Panc1 (cell line): ENCODE measurements at regions not wholly inside any gene's neighbourhood (a gene's known extent, or its start where the extent isn't known, plus 50 kb on each side); places are given as distances from the start of the nearest gene placed in this dataset.

Experiments used
- POLR2AphosphoS5 ChIP-seq: IDR thresholded peaks from 2 replicates; pipeline ENCODE4 v1.6.1; 2012; ENCODE audit warnings: mild to moderate bottlenecking, low read depth, low read length, moderate library complexity
- TF ChIP-seq, protein P1 (sequence below): fragments of 450-650 bp; IDR thresholded peaks from 2 replicates; pipeline ENCODE4 v1.5.1; 2017; ENCODE audit warnings: mild to moderate bottlenecking
- TF ChIP-seq, protein P2 (sequence below), 2 experiments: IDR thresholded peaks; 2 replicates each; pipeline ENCODE4 v1.6.1; 2011 to 2012; ENCODE audit warnings: low read depth in 2 of 2, control low read depth in 1 of 2, low read length in 1 of 2, mild to moderate bottlenecking in 1 of 2, moderate library complexity in 1 of 2; ENCODE audit not compliant: insufficient read depth in 1 of 2

DNA sequence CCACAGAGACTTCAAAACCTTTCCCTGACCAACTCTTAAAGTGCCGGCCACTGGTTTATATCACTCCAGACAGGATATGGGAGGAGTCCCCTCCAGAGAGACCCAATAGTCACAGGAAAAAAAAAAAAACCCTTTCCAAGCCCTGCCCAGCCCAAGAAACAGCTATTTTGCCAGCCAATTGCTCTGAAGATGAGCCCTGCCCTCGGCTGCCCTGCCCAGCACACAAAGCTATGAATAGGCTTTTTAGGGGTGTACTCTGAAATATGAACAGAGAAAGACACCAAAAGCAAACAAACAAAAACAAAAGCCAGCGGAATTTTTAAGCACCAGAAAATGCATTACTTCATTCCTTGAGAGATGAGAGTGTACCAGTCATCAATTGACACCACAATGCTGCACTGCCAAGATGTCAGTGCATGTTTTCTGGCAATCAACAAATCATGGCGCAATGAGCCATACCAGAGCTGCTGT, 275.1 kb downstream of the C6orf118 start:
- TF ChIP-seq, protein P1, sequence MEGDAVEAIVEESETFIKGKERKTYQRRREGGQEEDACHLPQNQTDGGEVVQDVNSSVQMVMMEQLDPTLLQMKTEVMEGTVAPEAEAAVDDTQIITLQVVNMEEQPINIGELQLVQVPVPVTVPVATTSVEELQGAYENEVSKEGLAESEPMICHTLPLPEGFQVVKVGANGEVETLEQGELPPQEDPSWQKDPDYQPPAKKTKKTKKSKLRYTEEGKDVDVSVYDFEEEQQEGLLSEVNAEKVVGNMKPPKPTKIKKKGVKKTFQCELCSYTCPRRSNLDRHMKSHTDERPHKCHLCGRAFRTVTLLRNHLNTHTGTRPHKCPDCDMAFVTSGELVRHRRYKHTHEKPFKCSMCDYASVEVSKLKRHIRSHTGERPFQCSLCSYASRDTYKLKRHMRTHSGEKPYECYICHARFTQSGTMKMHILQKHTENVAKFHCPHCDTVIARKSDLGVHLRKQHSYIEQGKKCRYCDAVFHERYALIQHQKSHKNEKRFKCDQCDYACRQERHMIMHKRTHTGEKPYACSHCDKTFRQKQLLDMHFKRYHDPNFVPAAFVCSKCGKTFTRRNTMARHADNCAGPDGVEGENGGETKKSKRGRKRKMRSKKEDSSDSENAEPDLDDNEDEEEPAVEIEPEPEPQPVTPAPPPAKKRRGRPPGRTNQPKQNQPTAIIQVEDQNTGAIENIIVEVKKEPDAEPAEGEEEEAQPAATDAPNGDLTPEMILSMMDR: no peak
- no peak for TF ChIP-seq POLR2AphosphoS5
- TF ChIP-seq, protein P2, sequence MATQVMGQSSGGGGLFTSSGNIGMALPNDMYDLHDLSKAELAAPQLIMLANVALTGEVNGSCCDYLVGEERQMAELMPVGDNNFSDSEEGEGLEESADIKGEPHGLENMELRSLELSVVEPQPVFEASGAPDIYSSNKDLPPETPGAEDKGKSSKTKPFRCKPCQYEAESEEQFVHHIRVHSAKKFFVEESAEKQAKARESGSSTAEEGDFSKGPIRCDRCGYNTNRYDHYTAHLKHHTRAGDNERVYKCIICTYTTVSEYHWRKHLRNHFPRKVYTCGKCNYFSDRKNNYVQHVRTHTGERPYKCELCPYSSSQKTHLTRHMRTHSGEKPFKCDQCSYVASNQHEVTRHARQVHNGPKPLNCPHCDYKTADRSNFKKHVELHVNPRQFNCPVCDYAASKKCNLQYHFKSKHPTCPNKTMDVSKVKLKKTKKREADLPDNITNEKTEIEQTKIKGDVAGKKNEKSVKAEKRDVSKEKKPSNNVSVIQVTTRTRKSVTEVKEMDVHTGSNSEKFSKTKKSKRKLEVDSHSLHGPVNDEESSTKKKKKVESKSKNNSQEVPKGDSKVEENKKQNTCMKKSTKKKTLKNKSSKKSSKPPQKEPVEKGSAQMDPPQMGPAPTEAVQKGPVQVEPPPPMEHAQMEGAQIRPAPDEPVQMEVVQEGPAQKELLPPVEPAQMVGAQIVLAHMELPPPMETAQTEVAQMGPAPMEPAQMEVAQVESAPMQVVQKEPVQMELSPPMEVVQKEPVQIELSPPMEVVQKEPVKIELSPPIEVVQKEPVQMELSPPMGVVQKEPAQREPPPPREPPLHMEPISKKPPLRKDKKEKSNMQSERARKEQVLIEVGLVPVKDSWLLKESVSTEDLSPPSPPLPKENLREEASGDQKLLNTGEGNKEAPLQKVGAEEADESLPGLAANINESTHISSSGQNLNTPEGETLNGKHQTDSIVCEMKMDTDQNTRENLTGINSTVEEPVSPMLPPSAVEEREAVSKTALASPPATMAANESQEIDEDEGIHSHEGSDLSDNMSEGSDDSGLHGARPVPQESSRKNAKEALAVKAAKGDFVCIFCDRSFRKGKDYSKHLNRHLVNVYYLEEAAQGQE (IDR thresholded peaks at IDR 0.05; ENCODE audit: insufficient read depth in 1 of 2, low read depth in 2 of 2, low read length in 1 of 2): no peak
